ENCODE measurements at regions not wholly inside any gene's neighbourhood (a gene's known extent, or its start where the extent isn't known, plus 50 kb on each side); places are given as distances from the start of the nearest gene placed in this dataset.

GRCh38 chr14:22471545-22472121 lies 117.4 kb downstream of the DAD1 start:
- H3K27ac ChIP-seq (ENCODE audit: low read depth, low read length): no peak overlapping the region
- H3K9ac ChIP-seq (ENCODE audit: low read depth in 1 of 3, low read length in 3 of 3): no peak overlapping the region
- no peak overlapping the region for H3K4me3 ChIP-seq (ENCODE audit: low read length in 3 of 3)
- no peaks in the 10 kb centered on the region for H3K9me3 ChIP-seq (ENCODE audit: control insufficient read depth in 3 of 3, low read length in 3 of 3)
- H3K27me3 ChIP-seq (ENCODE audit: control insufficient read depth in 3 of 3, insufficient read depth in 3 of 3, low read length in 3 of 3): no peaks in the 10 kb centered on the region
- H3K4me1 ChIP-seq (ENCODE audit: control insufficient read depth in 3 of 3, insufficient read depth in 3 of 3, low read length in 3 of 3): peaks cover 0 to 13% (median 5%) of the 10 kb centered on the region in 3 donors
- no peaks in the 10 kb centered on the region for H3K36me3 ChIP-seq (ENCODE audit: control insufficient read depth in 3 of 3, insufficient read depth in 3 of 3, low read length in 3 of 3)

- peaks cover 0 to 10% (median 4%) of the 10 kb centered on the region in 3 donors for H3K4me1 ChIP-seq (ENCODE audit: control insufficient read depth in 3 of 3, insufficient read depth in 3 of 3, low read length in 3 of 3)
- peak overlapping the region in 1 of 3 donors; percentile 26 for H3K4me3 ChIP-seq (ENCODE audit: low read length in 3 of 3)
- no peaks in the 10 kb centered on the region for H3K36me3 ChIP-seq (ENCODE audit: control insufficient read depth in 3 of 3, insufficient read depth in 3 of 3, low read length in 3 of 3)
- no peak overlapping the region for H3K9ac ChIP-seq (ENCODE audit: low read depth in 1 of 3, low read length in 3 of 3)
- no peaks in the 10 kb centered on the region for H3K27me3 ChIP-seq (ENCODE audit: control insufficient read depth in 3 of 3, insufficient read depth in 3 of 3, low read length in 3 of 3)
- H3K27ac ChIP-seq (ENCODE audit: low read depth, low read length): no peak overlapping the region
- H3K9me3 ChIP-seq (ENCODE audit: control insufficient read depth in 3 of 3, low read length in 3 of 3): no peaks in the 10 kb centered on the region
Observed at GRCh38 chr14:22469538-22470303, 119.3 kb downstream of the DAD1 start.

GRCh38 chr14:22468830-22469229 lies 120.2 kb downstream of the DAD1 start:
- Histone ChIP-seq H3K9me3 (ENCODE audit: control insufficient read depth in 3 of 3, low read length in 3 of 3) (no peaks in the 10 kb centered on the region), H3K4me1 (ENCODE audit: control insufficient read depth in 3 of 3, insufficient read depth in 3 of 3, low read length in 3 of 3) (peaks cover 0 to 5% (median 3%) of the 10 kb centered on the region in 3 donors), H3K36me3 (ENCODE audit: control insufficient read depth in 3 of 3, insufficient read depth in 3 of 3, low read length in 3 of 3) (no peaks in the 10 kb centered on the region)

GRCh38 chr14:22466491-22466890 lies 122.5 kb downstream of the DAD1 start:
- no peaks in the 10 kb centered on the region for H3K9me3 ChIP-seq (ENCODE audit: control insufficient read depth in 3 of 3, low read length in 3 of 3)

More at GRCh38 chr14:22468830-22469229, 120.2 kb downstream of the DAD1 start:
- no peaks in the 10 kb centered on the region for H3K27me3 ChIP-seq (ENCODE audit: control insufficient read depth in 3 of 3, insufficient read depth in 3 of 3, low read length in 3 of 3)
- no peak overlapping the region for H3K4me3 ChIP-seq (ENCODE audit: low read length in 3 of 3)
- H3K9ac ChIP-seq (ENCODE audit: low read depth in 1 of 3, low read length in 3 of 3): no peak overlapping the region
- H3K27ac ChIP-seq (ENCODE audit: low read depth, low read length): no peak overlapping the region

GRCh38 chr14:22465201-22465840 lies 123.7 kb downstream of the DAD1 start:
- H3K27ac ChIP-seq (ENCODE audit: low read depth, low read length): no peak overlapping the region
- no peaks in the 10 kb centered on the region for H3K27me3 ChIP-seq (ENCODE audit: control insufficient read depth in 3 of 3, insufficient read depth in 3 of 3, low read length in 3 of 3)
- H3K4me1 ChIP-seq (ENCODE audit: control insufficient read depth in 3 of 3, insufficient read depth in 3 of 3, low read length in 3 of 3): peaks cover 0 to 5% (median 0%) of the 10 kb centered on the region in 3 donors
- H3K4me3 ChIP-seq (ENCODE audit: low read length in 3 of 3): no peak overlapping the region
- no peaks in the 10 kb centered on the region for H3K36me3 ChIP-seq (ENCODE audit: control insufficient read depth in 3 of 3, insufficient read depth in 3 of 3, low read length in 3 of 3)
- H3K9me3 ChIP-seq (ENCODE audit: control insufficient read depth in 3 of 3, low read length in 3 of 3): no peaks in the 10 kb centered on the region
- H3K9ac ChIP-seq (ENCODE audit: low read depth in 1 of 3, low read length in 3 of 3): no peak overlapping the region

More at GRCh38 chr14:22466491-22466890, 122.5 kb downstream of the DAD1 start:
- no peak overlapping the region for H3K27ac ChIP-seq (ENCODE audit: low read depth, low read length)
- H3K4me1 ChIP-seq (ENCODE audit: control insufficient read depth in 3 of 3, insufficient read depth in 3 of 3, low read length in 3 of 3): peaks cover 0 to 5% (median 0%) of the 10 kb centered on the region in 3 donors
- no peak overlapping the region for H3K9ac ChIP-seq (ENCODE audit: low read depth in 1 of 3, low read length in 3 of 3)
- H3K4me3 ChIP-seq (ENCODE audit: low read length in 3 of 3): no peak overlapping the region
- no peaks in the 10 kb centered on the region for H3K36me3 ChIP-seq (ENCODE audit: control insufficient read depth in 3 of 3, insufficient read depth in 3 of 3, low read length in 3 of 3)
- H3K27me3 ChIP-seq (ENCODE audit: control insufficient read depth in 3 of 3, insufficient read depth in 3 of 3, low read length in 3 of 3): no peaks in the 10 kb centered on the region

GRCh38 chr14:22464422-22465142 lies 124.4 kb downstream of the DAD1 start:
- no peak overlapping the region for H3K27ac ChIP-seq (ENCODE audit: low read depth, low read length)
- H3K36me3 ChIP-seq (ENCODE audit: control insufficient read depth in 3 of 3, insufficient read depth in 3 of 3, low read length in 3 of 3): no peaks in the 10 kb centered on the region
- H3K9ac ChIP-seq (ENCODE audit: low read depth in 1 of 3, low read length in 3 of 3): no peak overlapping the region
- no peaks in the 10 kb centered on the region for H3K9me3 ChIP-seq (ENCODE audit: control insufficient read depth in 3 of 3, low read length in 3 of 3)
- H3K4me1 ChIP-seq (ENCODE audit: control insufficient read depth in 3 of 3, insufficient read depth in 3 of 3, low read length in 3 of 3): peaks cover 0 to under 1% (median 0%) of the 10 kb centered on the region in 3 donors
- H3K4me3 ChIP-seq (ENCODE audit: low read length in 3 of 3): no peak overlapping the region
- H3K27me3 ChIP-seq (ENCODE audit: control insufficient read depth in 3 of 3, insufficient read depth in 3 of 3, low read length in 3 of 3): no peaks in the 10 kb centered on the region

GRCh38 chr14:22463763-22464173 lies 125.3 kb downstream of the DAD1 start:
- Histone ChIP-seq H3K9ac (ENCODE audit: low read depth in 1 of 3, low read length in 3 of 3) (no peak overlapping the region), H3K4me3 (ENCODE audit: low read length in 3 of 3) (no peak overlapping the region), H3K27me3 (ENCODE audit: control insufficient read depth in 3 of 3, insufficient read depth in 3 of 3, low read length in 3 of 3) (no peaks in the 10 kb centered on the region), H3K27ac (ENCODE audit: low read depth, low read length) (no peak overlapping the region), H3K4me1 (ENCODE audit: control insufficient read depth in 3 of 3, insufficient read depth in 3 of 3, low read length in 3 of 3) (no peaks in the 10 kb centered on the region), H3K9me3 (ENCODE audit: control insufficient read depth in 3 of 3, low read length in 3 of 3) (no peaks in the 10 kb centered on the region), H3K36me3 (ENCODE audit: control insufficient read depth in 3 of 3, insufficient read depth in 3 of 3, low read length in 3 of 3) (no peaks in the 10 kb centered on the region)

- no peak overlapping the region for H3K27ac ChIP-seq (ENCODE audit: low read depth, low read length)
- no peak overlapping the region for H3K9ac ChIP-seq (ENCODE audit: low read depth in 1 of 3, low read length in 3 of 3)
- no peaks in the 10 kb centered on the region for H3K27me3 ChIP-seq (ENCODE audit: control insufficient read depth in 3 of 3, insufficient read depth in 3 of 3, low read length in 3 of 3)
- no peak overlapping the region for H3K4me3 ChIP-seq (ENCODE audit: low read length in 3 of 3)
- no peaks in the 10 kb centered on the region for H3K9me3 ChIP-seq (ENCODE audit: control insufficient read depth in 3 of 3, low read length in 3 of 3)
- H3K36me3 ChIP-seq (ENCODE audit: control insufficient read depth in 3 of 3, insufficient read depth in 3 of 3, low read length in 3 of 3): no peaks in the 10 kb centered on the region
- no peaks in the 10 kb centered on the region for H3K4me1 ChIP-seq (ENCODE audit: control insufficient read depth in 3 of 3, insufficient read depth in 3 of 3, low read length in 3 of 3)
Observed at GRCh38 chr14:22462923-22463322, 126.1 kb downstream of the DAD1 start.

GRCh38 chr14:22460461-22461195 lies 128.4 kb downstream of the DAD1 start:
- Histone ChIP-seq H3K36me3 (ENCODE audit: control insufficient read depth in 3 of 3, insufficient read depth in 3 of 3, low read length in 3 of 3) (no peaks in the 10 kb centered on the region), H3K4me1 (ENCODE audit: control insufficient read depth in 3 of 3, insufficient read depth in 3 of 3, low read length in 3 of 3) (no peaks in the 10 kb centered on the region), H3K9ac (ENCODE audit: low read depth in 1 of 3, low read length in 3 of 3) (no peak overlapping the region), H3K27me3 (ENCODE audit: control insufficient read depth in 3 of 3, insufficient read depth in 3 of 3, low read length in 3 of 3) (no peaks in the 10 kb centered on the region), H3K9me3 (ENCODE audit: control insufficient read depth in 3 of 3, low read length in 3 of 3) (no peaks in the 10 kb centered on the region), H3K4me3 (ENCODE audit: low read length in 3 of 3) (no peak overlapping the region), H3K27ac (ENCODE audit: low read depth, low read length) (no peak overlapping the region)

Data from skeletal muscle tissue (tissue), 3 donors.